Left kidney (tissue), 1 donor: ENCODE measurements at regions not wholly inside any gene's neighbourhood (a gene's known extent, or its start where the extent isn't known, plus 50 kb on each side); places are given as distances from the start of the nearest gene placed in this dataset.

Experiments used
- DNase-seq: peaks from one replicate; pipeline ENCODE4 v3.0.0-alpha.2; 2013

GRCh38 chr6:87907521-87907920 is 140.1 kb upstream of the SPACA1 start:
- DNase-seq: no peak

DNA sequence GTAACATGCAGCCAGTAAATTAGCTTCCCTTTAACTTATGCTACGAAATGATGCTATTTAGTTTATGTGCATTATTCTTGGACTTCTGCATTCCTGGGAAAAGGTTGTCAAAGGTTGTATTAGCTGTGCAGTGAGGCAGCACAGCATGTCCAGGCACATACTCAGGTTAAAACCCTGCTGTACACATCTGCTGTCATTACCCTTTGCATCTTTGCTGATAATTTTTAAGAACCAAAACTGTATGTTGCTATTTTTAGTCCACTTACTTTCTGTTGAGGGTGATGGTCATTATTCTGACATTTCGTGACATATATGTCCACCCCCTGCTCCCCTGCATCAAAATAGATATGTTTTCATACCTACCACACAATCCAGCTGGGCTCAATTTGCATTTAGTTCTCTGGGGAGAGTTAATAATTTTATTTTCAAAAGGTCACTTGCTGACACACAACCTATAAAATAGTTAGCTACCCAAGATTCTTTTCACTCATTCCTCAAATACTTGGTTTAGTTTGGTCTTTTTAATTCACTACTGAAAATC is 142.5 kb upstream of the SPACA1 start:
- no peak for DNase-seq

- no peak for DNase-seq
Observed at GRCh38 chr6:87904011-87904410, 143.6 kb upstream of the SPACA1 start.

DNA sequence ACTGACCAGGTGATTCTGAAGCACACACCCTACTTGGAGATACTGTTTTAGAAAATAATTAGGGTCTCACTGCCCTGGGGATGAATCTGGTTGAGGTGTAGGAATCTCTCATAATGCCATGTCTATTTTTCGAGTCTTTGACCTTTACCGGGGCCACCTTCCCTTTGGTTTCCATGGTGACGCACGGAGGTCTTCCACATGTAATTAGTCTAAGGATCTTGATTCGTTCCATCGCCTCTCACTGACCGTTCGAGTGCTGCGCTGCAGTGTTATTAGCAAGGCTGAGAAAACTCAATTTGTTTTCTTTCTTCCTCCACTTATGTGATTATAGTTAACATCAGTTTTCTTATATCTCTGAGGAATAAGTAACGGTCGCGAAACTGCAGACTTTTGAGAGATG is 144.3 kb upstream of the SPACA1 start:
- DNase-seq: no peak

- no peak for DNase-seq
Observed at GRCh38 chr6:87902383-87902782, 145.3 kb upstream of the SPACA1 start.

DNA sequence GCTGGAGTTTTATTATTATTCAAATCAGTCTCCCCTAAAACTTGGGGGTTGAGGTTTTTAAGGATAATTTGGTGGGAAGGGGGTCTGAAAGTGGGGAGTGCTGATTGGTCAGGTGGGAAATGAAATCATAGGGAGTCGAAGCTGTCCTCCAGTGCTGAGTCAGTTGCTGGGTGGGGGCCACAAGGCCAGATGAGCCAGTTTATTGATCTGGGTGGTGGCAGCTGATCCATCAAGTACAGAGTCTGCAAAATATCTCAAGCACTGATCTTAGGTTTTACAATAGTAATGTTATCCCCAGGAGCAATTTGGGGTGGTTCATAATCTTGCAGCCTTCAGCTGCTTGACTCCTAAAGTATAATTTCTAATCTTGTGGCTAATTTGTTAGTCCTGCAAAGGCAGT is 146.0 kb upstream of the SPACA1 start:
- no peak for DNase-seq

GRCh38 chr6:87900160-87900698 is 147.4 kb upstream of the SPACA1 start:
- DNase-seq: no peak

- no peak for DNase-seq
Observed at GRCh38 chr6:87899499-87900147, 148.0 kb upstream of the SPACA1 start.

DNA sequence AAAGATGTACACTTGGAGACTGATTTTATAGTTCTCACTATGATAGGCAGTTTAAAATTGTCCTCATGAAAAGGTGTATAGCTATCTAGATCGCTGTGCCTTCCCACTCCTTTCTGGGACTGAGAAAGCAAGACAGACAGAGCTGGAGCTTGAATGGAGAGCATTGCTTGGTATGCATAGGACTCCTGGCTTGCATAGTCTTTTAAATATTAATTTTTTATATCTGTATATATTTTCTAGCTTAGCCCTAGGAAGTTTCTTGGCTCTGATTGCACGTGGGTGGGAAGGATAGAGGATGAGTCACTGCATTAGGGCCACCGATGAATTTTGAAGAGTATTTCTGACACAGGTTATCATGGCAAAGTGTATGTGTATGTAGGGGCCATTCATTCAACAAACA is 150.0 kb upstream of the SPACA1 start:
- no peak for DNase-seq

GRCh38 chr6:87897013-87897412 is 150.6 kb upstream of the SPACA1 start:
- DNase-seq: no peak

DNA sequence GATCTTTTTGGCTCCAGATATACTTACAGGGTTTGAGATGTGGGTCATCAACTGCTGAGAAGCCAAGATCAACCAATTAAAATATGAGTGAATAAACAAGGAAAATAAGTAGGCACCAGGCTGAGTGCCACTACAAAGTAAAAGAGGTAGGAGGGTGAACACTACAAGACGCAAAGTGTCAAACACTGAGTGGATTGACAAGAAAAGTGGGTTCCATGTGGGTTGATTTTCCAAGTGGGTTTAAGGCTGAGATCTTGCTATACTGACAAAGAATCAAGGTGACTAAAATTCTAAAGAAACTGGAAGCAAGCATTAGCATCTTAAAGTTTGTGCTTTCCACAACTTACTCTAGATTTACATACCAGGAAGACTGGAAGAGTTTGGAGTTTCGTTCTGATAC is 160.4 kb upstream of the SPACA1 start:
- no peak for DNase-seq

DNA sequence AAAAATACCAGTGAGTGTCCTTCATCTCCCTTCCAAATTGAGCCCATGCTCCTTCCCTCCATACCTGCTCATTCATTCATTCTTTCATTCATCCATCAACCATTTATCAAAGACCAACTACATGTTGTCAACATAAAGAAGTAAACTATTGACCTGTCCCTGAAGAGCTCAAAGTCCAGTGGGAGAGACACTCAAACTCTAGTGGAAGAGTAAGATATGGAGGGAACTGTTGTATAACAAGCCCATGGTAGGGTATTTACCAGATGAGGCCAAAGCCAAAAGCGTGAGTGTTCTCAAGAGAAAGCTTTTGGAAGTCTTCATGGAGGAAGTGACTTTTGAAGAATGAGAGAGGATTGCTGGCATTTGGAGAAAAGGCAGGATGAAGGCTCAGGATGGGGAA is 163.4 kb upstream of the SPACA1 start:
- DNase-seq: no peak

DNA sequence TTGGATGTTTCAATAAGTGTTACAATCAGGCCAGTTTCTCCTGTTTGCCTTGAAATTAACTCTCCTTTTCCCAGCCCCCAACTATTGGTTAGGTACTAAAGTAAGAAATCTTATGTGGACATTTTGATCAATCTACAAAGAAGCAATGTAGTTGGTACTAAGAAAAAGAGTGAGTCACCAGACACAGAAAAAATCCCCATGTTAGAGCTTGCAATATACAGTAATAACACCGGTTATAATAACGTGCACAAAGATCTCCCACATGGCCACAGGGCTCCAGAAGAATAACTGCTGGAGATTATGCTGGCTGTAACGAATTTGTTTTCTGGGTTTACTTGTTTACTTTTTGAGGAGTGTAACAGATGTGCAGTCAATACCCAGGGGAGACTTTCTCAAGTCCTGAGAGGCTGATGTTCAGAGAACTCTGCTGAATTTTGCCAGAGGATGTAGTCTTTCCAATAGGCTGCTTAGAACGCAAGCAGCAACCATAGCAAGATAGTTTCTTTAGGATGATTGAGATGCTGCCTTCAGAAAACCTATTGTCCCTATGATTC is 166.2 kb upstream of the SPACA1 start:
- DNase-seq: no peak

GRCh38 chr6:87879132-87879861 is 168.3 kb upstream of the SPACA1 start:
- no peak for DNase-seq

DNA sequence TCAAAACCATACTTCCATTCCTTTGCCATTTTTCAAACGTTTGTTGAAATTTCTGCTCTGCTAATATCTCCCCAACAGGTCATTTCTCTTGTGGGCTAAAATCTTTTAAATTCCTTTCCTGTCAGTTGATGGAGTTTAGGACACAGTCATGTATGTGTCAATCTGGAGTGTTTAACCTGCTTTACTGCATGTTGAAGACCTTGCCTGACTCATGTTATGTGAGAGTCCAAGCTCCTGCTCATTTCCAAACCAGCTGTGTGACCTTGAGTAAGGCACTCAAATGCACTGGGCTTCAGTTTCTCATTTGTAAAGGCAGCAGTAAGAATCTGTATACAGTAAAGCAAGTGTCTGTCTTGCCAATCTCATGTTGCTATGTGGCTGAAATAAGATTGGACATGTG is 171.9 kb upstream of the SPACA1 start:
- no peak for DNase-seq

DNA sequence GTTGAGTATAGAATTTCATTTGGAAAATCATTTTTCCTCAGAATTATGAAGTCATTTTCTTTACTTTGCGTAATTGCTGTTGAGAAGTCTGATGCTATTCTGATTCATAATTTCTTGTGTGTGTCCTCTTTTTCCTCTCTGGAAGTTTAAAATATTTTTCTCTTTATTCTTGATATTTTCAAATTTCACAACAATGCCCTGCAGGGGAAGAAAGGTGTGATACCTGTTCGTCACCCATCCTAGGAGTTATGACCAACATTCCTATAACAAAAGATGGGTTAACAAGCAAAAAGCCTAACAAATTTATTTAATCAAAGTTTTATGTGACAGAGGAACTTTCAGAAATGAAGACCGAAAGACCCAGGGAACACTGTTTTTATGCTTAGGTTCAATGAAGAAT is 171.5 kb upstream of the AKIRIN2 start:
- no peak for DNase-seq

- DNase-seq: peak; percentile 46
Observed at GRCh38 chr6:87870556-87870955, 168.5 kb upstream of the AKIRIN2 start.

GRCh38 chr6:87869064-87869905 is 167.3 kb upstream of the AKIRIN2 start:
- DNase-seq: no peak

DNA sequence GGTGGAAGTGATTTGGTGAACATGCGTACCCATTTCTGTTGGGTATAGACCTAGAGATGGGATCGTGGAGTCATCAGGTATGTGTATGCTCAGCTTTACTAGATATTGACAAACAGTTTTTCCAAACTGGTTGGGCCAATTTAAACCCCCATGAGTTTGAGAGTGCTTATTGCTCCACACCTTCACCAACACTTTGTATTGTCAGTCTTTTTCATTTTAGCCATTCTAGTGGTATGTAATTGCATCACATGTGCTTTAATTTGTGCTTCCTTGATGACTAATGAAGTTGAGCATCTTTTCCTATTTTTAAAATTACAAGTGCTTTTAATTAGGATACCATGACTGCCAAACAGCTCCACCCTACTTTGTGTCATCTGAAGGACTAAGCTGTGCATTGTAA is 158.9 kb upstream of the AKIRIN2 start:
- DNase-seq: no peak

- no peak for DNase-seq
Observed at GRCh38 chr6:87858440-87858839, 156.4 kb upstream of the AKIRIN2 start.

GRCh38 chr6:87851674-87852299 is 149.8 kb upstream of the AKIRIN2 start:
- DNase-seq: no peak

- DNase-seq: no peak
Observed at GRCh38 chr6:87848616-87849015, 146.6 kb upstream of the AKIRIN2 start.
